ENCODE measurements at regions not wholly inside any gene's neighbourhood (a gene's known extent, or its start where the extent isn't known, plus 50 kb on each side); places are given as distances from the start of the nearest gene placed in this dataset.

GRCh38 chr14:49988080-49988990, 95.5 kb downstream of the ARF6 start:
- no peak overlapping the region for H2AFZ ChIP-seq (ENCODE audit: insufficient read depth, low read depth, low read length, poor library complexity, severe bottlenecking)

More at GRCh38 chr14:49988080-49988990, 95.5 kb downstream of the ARF6 start:
- ChIA-PET POLR2A (interaction anchor here (0.6 to 1.2 kb wide), 2 partner anchors 17 to 20 kb away, joined by 3 read pairs; no protein-coding TSS in a partner anchor), CTCF (no interaction called here)
- TF ChIP-seq CTCF (IDR thresholded peaks at IDR 0.05) (no peak), EZH2 (IDR thresholded peaks at IDR 0.05; ENCODE audit: borderline replicate concordance, insufficient read depth, low read depth, low read length, poor library complexity, severe bottlenecking) (no peak)
- H3K4me1 ChIP-seq (ENCODE audit: control insufficient read depth in 2 of 2, insufficient read depth in 2 of 2, low read length in 2 of 2), result peaks cover 8 to 10% of the 10 kb centered on the region in 2 donors
- no peak overlapping the region for H3K9ac ChIP-seq (ENCODE audit: low read length)
- H3K36me3 ChIP-seq (replicated peaks in 1 of 2; ENCODE audit: control extremely low read depth in 1 of 2, control insufficient read depth in 1 of 2, extremely low read depth in 1 of 2, insufficient read depth in 2 of 2, low read length in 1 of 2), result peaks cover 0 to 2% of the 10 kb centered on the region in 2 experiments
- no peak overlapping the region for H3K4me3 ChIP-seq (ENCODE audit: control extremely low read depth in 1 of 5, extremely low read depth in 1 of 5, insufficient read depth in 1 of 5, low read depth in 2 of 5, low read length in 4 of 5)
- H3K27me3 ChIP-seq (replicated peaks in 1 of 4; ENCODE audit: control extremely low read depth in 1 of 4, control insufficient read depth in 3 of 4, insufficient read depth in 4 of 4, low read length in 3 of 4), result no peaks in the 10 kb centered on the region
- no peak for ATAC-seq (ENCODE audit: low read depth)
- H4K20me1 ChIP-seq (ENCODE audit: control insufficient read depth, insufficient read depth, low read length, poor library complexity, severe bottlenecking), result no peaks in the 10 kb centered on the region
- H3K4me2 ChIP-seq (replicated peaks; ENCODE audit: low read depth, low read length, poor library complexity, severe bottlenecking), result no peak overlapping the region
- no peak for DNase-seq
- H3K9me3 ChIP-seq (ENCODE audit: control extremely low read depth in 1 of 3, control insufficient read depth in 2 of 3, insufficient read depth in 1 of 3, low read length in 2 of 3), result no peaks in the 10 kb centered on the region
- H3K27ac ChIP-seq (ENCODE audit: low read length in 2 of 2), result no peak overlapping the region
- Mint-ChIP-seq H3K9me3 (ENCODE audit: insufficient read depth) (no peaks in the 10 kb centered on the region), H3K4me1 (peaks cover 26% of the 10 kb centered on the region), H3K27ac (peak overlapping the region; percentile 59), H3K27me3 (no peaks in the 10 kb centered on the region), H3K4me3 (no peak overlapping the region)
- intact Hi-C loops (cut with micrococcal nuclease), result loop anchor here (1.0 kb wide), 1 partner anchor 11 kb away; no protein-coding TSS in a partner anchor
- H3K79me2 ChIP-seq (ENCODE audit: control insufficient read depth, insufficient read depth, low read length), result peaks cover 86% of the 10 kb centered on the region
- 97% methylated on average over 6 of the region's 9 CpGs for WGBS (ENCODE audit: insufficient coverage)
